Dermis microvascular lymphatic vessel endothelial cell (primary cell): ENCODE measurements at regions not wholly inside any gene's neighbourhood (a gene's known extent, or its start where the extent isn't known, plus 50 kb on each side); places are given as distances from the start of the nearest gene placed in this dataset.
"Not testable (repeated sequence)": the region's sequence is repeated elsewhere in the genome, so short reads cannot be mapped to it uniquely, and the experiment has no call there.

Source experiments
- DNase-seq, 2 donors: peaks; one replicate each; pipeline versions ENCODE4 v3.0.0 to v3.0.0-alpha.2; 2010; ENCODE audit warnings: low read depth in 2 of 2

- DNase-seq = no peak
Observed at GRCh38 chr18:51448949-51449348, 251.5 kb upstream of the MEX3C start.

GRCh38 chr18:51453594-51453993 is 256.1 kb upstream of the MEX3C start:
- DNase-seq = no peak

DNA sequence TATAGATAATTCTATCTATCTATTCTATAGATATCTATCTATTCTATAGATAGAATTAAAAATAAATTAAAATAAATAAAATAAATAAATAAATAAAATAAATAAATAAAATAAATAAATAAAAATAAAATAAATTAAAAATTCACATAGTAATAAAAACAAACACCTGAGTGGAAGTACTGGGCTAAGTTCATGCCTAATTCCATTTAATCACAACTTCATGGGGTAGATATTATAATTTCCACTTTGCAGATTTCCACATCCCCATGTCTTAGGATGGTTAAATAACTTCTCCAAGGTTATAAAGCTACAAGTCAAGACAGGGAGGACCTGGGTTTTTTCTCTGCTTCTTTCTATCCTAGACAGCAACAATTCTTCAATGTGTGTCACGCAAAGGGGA is 261.4 kb upstream of the MEX3C start:
- no peak for DNase-seq

- DNase-seq = no peak
Observed at GRCh38 chr18:51461956-51462355, 264.5 kb upstream of the MEX3C start.

GRCh38 chr18:51463483-51464136 is 266.1 kb upstream of the MEX3C start:
- DNase-seq = no peak

DNA sequence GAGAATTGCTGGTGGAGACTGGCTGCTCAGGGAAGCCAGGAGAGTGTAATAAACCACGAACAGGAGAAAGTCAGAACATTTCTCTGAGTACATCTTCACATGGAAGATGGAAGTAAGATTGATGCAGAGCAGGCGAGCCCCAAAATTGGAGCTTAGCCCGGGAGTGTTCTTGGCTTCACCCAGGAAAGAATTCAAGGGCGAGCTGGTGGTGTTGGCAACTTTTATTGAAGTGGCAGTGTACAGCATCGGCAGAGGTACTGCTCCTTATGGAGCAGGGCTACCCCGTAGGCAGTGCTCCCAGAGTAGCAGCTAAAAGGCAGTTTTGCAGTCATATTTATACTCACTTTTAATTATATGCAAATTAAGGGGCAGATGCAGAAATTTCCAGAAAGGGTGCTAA is 281.4 kb upstream of the MEX3C start:
- no peak for DNase-seq

DNA sequence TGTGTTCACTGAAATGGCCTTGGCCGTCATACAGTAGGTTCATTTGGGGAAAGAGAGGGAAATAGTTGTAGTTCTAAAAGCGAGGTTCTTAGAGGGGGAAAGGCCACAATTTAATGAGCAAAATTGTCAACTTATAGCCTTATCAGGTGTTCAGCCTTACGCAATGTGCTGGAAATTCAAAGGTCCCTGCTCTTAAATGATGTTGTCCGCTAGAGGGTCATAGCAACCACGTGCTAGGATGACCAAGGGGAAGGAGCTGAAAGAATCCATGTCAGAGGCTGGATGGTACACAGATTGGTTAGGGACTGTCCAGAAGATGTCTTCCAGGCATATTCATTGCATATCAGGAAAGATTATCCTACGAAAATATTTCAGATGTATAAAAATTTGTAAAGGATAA is 282.3 kb upstream of the MEX3C start:
- DNase-seq = no peak

DNA sequence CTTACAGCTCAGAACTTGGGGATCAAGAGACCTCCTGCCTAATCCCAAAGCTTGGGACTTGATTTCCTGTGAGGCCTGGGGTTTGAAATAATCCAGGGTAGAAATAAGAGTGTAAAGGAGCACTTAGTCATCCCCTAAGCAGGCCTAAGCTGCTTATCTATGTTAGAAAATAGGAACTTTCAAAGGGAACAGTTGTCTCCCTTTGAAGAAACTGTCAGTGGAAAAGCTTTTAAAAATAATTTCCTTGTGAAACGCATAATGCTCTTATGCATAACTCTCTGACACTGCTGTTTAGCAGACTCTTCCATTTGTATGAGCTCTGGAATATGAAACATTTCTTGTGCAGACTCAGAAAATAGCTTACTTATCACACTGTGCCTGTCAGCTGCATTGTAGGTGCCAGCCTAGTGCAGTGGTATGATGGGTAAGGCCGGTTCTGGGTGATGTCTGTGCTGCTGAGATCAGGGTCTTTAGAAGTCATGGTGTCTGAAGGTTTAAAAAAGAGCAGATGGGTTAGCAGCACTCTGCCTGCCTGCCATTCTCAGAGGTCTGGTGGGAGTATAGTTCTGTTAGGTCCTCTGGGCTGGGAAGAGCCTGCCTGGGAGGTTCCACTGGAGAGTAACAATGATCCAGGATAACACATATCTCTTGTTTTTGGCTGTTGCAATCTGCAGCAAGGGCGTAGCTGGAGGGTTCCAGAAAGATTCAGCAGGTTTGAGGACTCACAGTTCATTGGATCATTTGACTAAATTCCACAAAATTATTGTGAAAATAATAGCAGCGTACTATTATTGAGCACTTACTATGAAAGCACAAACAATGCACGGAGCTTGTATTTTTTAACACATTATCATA is 283.2 kb upstream of the MEX3C start:
- DNase-seq = no peak

DNA sequence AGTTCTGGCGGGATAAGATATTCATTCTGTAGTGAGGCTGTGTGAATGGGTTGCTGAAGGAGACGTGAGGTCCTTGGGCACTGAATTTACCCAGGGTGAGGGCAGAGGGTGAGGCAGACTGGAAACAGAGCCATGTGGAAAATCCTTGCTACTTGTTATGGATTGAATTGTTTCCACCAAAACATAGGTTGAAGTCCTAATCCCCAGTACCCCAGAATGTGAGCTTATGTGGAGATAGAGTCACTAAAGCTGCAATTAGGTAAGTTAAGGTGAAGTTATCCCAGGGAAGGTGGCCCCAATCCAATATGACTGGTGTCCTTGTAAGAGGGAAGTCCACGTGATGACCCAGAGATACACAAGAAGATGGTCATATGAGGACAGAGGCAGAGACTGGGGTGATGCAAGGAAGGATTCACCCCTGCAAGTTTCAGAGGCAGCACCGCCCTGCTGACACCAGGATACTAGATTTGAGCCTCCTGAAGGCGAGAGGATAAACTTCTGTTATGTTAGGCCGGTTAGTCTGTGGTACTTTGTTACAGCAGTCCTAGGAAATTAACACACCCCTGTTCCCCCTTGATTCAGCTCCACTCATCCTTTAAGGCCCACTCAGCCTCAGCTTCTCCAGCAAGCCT is 289.4 kb upstream of the MEX3C start:
- DNase-seq = no peak

DNA sequence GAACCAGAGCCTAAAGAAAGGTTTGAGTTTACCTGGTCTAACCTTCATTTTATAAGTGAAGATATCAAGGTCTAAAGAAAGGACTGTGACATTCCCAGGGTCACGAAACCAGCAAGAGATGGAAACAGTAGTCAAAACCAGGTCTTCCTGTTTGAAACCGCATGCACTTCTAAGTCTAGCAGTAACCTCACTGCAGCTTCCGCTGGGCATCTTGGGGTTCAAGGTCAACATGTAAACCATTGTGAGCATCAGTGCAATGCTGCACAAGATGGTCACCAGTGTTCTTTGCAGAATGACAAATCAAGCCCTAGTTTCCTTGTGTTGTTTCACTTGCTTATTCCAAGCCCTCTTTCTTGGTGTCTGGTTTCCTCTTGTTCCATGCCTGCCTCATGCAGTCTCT is 292.9 kb upstream of the MEX3C start:
- no peak for DNase-seq

DNA sequence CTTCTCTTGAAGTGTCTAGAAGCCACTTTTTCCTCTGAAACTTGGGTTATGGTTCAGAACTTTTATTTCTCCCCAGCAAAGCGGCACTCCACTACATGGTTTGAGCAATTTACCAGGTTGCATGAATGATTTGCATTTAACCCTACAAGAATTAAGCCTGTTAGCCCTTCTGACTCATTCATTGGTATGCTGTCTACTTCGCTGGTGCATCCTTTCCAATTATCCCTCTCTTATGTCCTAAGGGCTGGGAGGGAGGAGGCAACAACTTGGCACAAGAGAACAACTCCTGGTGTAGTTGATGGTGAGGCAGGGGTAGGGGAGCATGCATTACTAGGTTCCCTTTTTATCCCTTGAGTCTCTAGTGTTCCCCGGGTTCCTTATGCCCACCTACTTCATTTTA is 293.4 kb upstream of the MEX3C start:
- DNase-seq = no peak

GRCh38 chr18:51491678-51492372 is 294.3 kb upstream of the MEX3C start:
- no peak for DNase-seq

GRCh38 chr18:51498085-51498855 is 300.8 kb upstream of the MEX3C start:
- no peak for DNase-seq

GRCh38 chr18:51503351-51503750 is 305.9 kb upstream of the MEX3C start:
- no peak for DNase-seq

DNA sequence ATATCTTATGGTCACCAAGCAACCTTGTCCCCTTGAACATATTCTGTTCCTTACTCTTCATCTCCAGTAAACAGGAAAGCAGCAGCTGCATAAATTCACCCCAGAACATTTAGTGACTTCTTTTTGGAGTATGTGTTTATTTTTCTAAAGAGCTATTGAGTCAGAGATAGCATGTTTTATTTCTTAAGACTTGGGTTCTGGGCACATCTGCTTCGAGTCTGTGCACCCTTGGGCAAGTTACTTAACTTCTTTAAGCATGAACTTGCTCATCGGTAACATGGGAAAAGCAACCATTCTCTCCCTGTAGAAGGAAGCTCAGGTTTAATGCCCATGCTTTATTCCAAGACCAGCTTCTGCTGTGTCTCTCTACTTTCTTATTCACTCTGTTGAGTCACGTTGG is 309.3 kb upstream of the MEX3C start:
- no peak for DNase-seq

DNA sequence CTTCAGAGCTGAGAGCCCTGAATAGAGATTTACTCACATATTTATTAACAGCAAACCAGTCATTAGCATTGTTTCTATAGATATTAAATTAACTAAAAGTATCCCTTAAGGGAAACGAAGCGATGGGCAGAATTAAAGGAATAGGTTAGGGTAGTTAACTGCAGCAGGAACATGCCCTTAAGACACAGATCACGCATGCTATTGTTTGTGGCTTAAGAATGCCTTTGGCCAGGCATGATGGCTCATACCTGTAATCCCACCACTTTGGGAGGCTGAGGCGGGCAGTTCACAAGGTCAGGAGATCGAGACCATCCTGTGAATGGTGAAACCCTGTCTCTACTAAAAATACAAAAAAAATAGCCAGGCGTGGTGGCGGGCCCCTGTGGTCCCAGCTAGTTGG is 310.9 kb upstream of the MEX3C start:
- not testable (repeated sequence) for DNase-seq

- DNase-seq = no peak
Observed at GRCh38 chr18:51510020-51510419, 312.5 kb upstream of the MEX3C start.

GRCh38 chr18:51513517-51513916 is 316.0 kb upstream of the MEX3C start:
- no peak for DNase-seq

GRCh38 chr18:51514128-51514527 is 316.6 kb upstream of the MEX3C start:
- DNase-seq = no peak

GRCh38 chr18:51516478-51517038 is 319.1 kb upstream of the MEX3C start:
- DNase-seq = no peak

- DNase-seq = no peak
Observed at GRCh38 chr18:51519571-51519970, 322.1 kb upstream of the MEX3C start.
